OCI-LY3 (cell line): ENCODE measurements at regions not wholly inside any gene's neighbourhood (a gene's known extent, or its start where the extent isn't known, plus 50 kb on each side); places are given as distances from the start of the nearest gene placed in this dataset.
"Not testable (repeated sequence)": the region's sequence is repeated elsewhere in the genome, so short reads cannot be mapped to it uniquely, and the experiment has no call there.

ENCODE experiments used
- H2AFZ ChIP-seq: fragments of 200-600, 300-600 bp; shearing (Covaris generic); 2 replicates; pipeline ENCODE4 v1.6.0; 2014; ENCODE audit warnings: antibody characterized with exemption, low read depth, low read length
- H3K27ac ChIP-seq: fragments of 200-600, 300-600 bp; sonication (generic); 2 replicates; pipeline ENCODE4 v1.5.1; 2014; ENCODE audit warnings: mild to moderate bottlenecking, low read length, moderate library complexity, mixed read lengths
- H3K27me3 ChIP-seq: fragments of 200-600, 300-600 bp; sonication (generic); 2 replicates; pipeline ENCODE4 v1.6.1; 2014; ENCODE audit warnings: low read depth, low read length, mixed read lengths
- H3K36me3 ChIP-seq: fragments of 200-600, 300-600 bp; sonication (generic); replicated peaks from 2 replicates; pipeline ENCODE3; 2014; ENCODE audit warnings: low read depth, low read length, mixed read lengths
- H3K4me1 ChIP-seq: fragments of 300-600, 200-600 bp; sonication (generic); 2 replicates; pipeline ENCODE4 v1.6.1; 2014; ENCODE audit warnings: low read length, mixed read lengths
- H3K4me2 ChIP-seq: fragments of 200-600, 300-600 bp; sonication (generic); 2 replicates; pipeline ENCODE4 v1.6.1; 2014; ENCODE audit warnings: low read length, mixed read lengths
- H3K4me3 ChIP-seq: fragments of 300-600, 200-600 bp; sonication (generic); 2 replicates; pipeline ENCODE4 v1.5.1; 2014; ENCODE audit warnings: antibody characterized with exemption, mild to moderate bottlenecking, low read length, moderate library complexity
- H3K79me2 ChIP-seq: fragments of 300-600, 200-600 bp; shearing (Covaris generic); 2 replicates; pipeline ENCODE4 v1.6.1; 2014; ENCODE audit warnings: mild to moderate bottlenecking, low read length, mixed read lengths
- H3K9ac ChIP-seq: fragments of 300-600, 200-600 bp; shearing (Covaris generic); 2 replicates; pipeline ENCODE4 v1.6.0; 2014; ENCODE audit warnings: mild to moderate bottlenecking, low read length, moderate library complexity
- H3K9me3 ChIP-seq: fragments of 200-600, 300-600 bp; shearing (Covaris generic); 2 replicates; pipeline ENCODE4 v1.6.1; 2014; ENCODE audit warnings: low read length, mixed read lengths; ENCODE audit not compliant: insufficient read depth
- H4K20me1 ChIP-seq: fragments of 200-600, 300-600 bp; sonication (generic); 2 replicates; pipeline ENCODE4 v1.6.1; 2016; ENCODE audit warnings: low read length, mixed read lengths; ENCODE audit not compliant: insufficient read depth
- EZH2phosphoT487 ChIP-seq: fragments of 200-600 bp; shearing (Covaris generic); IDR thresholded peaks from 2 replicates; pipeline ENCODE4 v1.6.1; 2018; ENCODE audit warnings: antibody characterized with exemption, mixed run types, low read depth
- TF ChIP-seq, protein P1 (sequence below): fragments of 200-600, 300-600 bp; sonication (generic); IDR thresholded peaks from 2 replicates; pipeline ENCODE4 v1.5.1; 2014; ENCODE audit warnings: antibody characterized with exemption, low read length, low read depth

DNA sequence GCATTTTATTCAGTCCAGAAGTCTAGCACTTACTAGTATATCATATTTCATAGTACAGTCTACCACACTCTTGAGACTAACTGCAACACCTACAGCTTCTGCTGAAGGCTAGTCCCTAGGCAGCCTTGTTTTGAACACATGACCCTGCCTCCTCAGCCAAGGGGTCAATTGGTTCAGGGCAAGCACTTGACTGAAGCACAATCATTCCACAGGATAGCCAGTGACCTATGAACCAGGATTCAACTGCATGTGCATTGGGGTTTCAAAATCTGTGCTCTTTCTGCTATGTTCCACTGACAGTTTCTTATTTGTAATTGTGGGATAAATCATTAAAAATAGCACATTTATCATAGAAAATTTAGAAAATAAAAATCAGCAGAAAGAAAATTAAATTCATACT is 186.8 kb downstream of the TMEM161B start:
- no peaks in the 10 kb centered on the region for H3K4me1 ChIP-seq
- no peak for TF ChIP-seq EZH2phosphoT487
- TF ChIP-seq, protein P1, sequence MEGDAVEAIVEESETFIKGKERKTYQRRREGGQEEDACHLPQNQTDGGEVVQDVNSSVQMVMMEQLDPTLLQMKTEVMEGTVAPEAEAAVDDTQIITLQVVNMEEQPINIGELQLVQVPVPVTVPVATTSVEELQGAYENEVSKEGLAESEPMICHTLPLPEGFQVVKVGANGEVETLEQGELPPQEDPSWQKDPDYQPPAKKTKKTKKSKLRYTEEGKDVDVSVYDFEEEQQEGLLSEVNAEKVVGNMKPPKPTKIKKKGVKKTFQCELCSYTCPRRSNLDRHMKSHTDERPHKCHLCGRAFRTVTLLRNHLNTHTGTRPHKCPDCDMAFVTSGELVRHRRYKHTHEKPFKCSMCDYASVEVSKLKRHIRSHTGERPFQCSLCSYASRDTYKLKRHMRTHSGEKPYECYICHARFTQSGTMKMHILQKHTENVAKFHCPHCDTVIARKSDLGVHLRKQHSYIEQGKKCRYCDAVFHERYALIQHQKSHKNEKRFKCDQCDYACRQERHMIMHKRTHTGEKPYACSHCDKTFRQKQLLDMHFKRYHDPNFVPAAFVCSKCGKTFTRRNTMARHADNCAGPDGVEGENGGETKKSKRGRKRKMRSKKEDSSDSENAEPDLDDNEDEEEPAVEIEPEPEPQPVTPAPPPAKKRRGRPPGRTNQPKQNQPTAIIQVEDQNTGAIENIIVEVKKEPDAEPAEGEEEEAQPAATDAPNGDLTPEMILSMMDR = no peak
- no peak overlapping the region for H3K4me3 ChIP-seq
- H3K36me3 ChIP-seq = no peaks in the 10 kb centered on the region
- no peak overlapping the region for H3K9ac ChIP-seq
- H3K27ac ChIP-seq = no peak overlapping the region
- no peak overlapping the region for H2AFZ ChIP-seq
- no peak overlapping the region for H3K4me2 ChIP-seq
- H4K20me1 ChIP-seq = no peaks in the 10 kb centered on the region
- H3K9me3 ChIP-seq = no peaks in the 10 kb centered on the region
- no peaks in the 10 kb centered on the region for H3K79me2 ChIP-seq
- no peaks in the 10 kb centered on the region for H3K27me3 ChIP-seq

DNA sequence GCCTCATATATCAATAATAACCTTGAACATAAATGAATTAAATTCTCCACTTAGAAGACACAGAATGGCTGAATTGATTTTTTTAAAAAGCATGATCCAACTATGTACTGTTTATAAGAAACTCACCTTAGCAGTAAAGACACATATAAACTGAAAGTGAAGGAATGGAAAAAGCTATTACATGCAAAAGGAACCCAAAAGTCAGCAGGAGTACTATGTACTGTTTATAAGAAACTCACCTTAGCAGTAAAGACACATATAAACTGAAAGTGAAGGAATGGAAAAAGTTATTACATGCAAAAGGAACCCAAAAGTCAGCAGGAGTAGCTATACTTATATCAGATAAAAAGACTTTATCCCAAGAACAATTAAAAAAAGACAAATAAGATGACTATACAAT is 204.8 kb downstream of the TMEM161B start:
- Histone ChIP-seq H3K27me3 (no peaks in the 10 kb centered on the region), H2AFZ (no peak overlapping the region), H3K9ac (no peak overlapping the region), H3K79me2 (no peaks in the 10 kb centered on the region), H3K4me2 (no peak overlapping the region), H3K36me3 (no peaks in the 10 kb centered on the region), H3K27ac (no peak overlapping the region), H3K4me1 (no peaks in the 10 kb centered on the region), H4K20me1 (no peaks in the 10 kb centered on the region), H3K9me3 (no peaks in the 10 kb centered on the region), H3K4me3 (no peak overlapping the region)
- TF ChIP-seq EZH2phosphoT487 = no peak
- TF ChIP-seq, protein P1 = no peak

DNA sequence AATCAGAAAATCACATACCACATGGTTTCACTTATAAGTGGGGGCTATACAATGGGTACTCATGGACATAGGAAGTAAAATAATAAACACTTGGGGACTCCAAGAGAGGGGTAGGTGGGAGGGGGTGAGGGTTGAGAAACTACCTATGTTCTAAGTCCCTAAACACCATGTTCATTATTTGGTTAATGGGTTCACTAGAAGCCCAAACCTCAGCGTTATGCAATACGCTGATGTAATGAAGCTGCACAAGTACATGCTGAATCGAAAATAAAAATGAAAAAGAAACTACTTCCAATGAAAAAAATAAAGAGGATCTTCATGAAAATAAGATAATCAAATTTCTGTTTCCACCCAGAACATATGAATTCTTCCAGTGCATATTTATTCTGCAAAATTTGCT is 208.5 kb downstream of the TMEM161B start:
- H3K9me3 ChIP-seq = no peaks in the 10 kb centered on the region
- no peak for TF ChIP-seq EZH2phosphoT487
- TF ChIP-seq, protein P1 = no peak
- no peak overlapping the region for H2AFZ ChIP-seq
- H3K27me3 ChIP-seq = no peaks in the 10 kb centered on the region
- no peak overlapping the region for H3K27ac ChIP-seq
- no peaks in the 10 kb centered on the region for H3K4me1 ChIP-seq
- no peaks in the 10 kb centered on the region for H4K20me1 ChIP-seq
- no peaks in the 10 kb centered on the region for H3K79me2 ChIP-seq
- no peak overlapping the region for H3K9ac ChIP-seq
- H3K36me3 ChIP-seq = no peaks in the 10 kb centered on the region
- no peak overlapping the region for H3K4me2 ChIP-seq
- no peak overlapping the region for H3K4me3 ChIP-seq

DNA sequence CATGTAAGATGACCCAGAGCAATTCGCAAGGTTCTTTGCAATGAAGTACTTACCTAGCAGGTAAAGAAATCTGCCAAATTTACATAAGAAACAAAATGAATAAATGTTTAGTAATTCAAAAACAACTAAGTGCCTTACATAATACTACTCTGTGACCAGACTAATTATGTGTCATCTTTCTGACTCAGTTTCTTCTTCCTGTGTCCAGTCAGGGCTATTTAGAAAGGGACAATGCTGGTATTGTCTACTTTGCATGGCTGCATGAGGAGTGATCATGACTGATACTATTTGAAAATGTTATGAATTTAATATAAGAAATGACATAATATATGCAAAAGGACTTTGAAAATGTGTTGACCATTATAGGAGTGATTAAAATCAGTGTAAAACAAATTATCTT is 210.0 kb downstream of the TMEM161B start:
- H3K27me3 ChIP-seq = no peaks in the 10 kb centered on the region
- H4K20me1 ChIP-seq = no peaks in the 10 kb centered on the region
- no peaks in the 10 kb centered on the region for H3K79me2 ChIP-seq
- H3K4me3 ChIP-seq = no peak overlapping the region
- no peaks in the 10 kb centered on the region for H3K4me1 ChIP-seq
- no peaks in the 10 kb centered on the region for H3K36me3 ChIP-seq
- no peak overlapping the region for H3K4me2 ChIP-seq
- TF ChIP-seq, protein P1 = no peak
- TF ChIP-seq EZH2phosphoT487 = no peak
- H2AFZ ChIP-seq = no peak overlapping the region
- H3K27ac ChIP-seq = no peak overlapping the region
- H3K9ac ChIP-seq = no peak overlapping the region
- H3K9me3 ChIP-seq = no peaks in the 10 kb centered on the region

DNA sequence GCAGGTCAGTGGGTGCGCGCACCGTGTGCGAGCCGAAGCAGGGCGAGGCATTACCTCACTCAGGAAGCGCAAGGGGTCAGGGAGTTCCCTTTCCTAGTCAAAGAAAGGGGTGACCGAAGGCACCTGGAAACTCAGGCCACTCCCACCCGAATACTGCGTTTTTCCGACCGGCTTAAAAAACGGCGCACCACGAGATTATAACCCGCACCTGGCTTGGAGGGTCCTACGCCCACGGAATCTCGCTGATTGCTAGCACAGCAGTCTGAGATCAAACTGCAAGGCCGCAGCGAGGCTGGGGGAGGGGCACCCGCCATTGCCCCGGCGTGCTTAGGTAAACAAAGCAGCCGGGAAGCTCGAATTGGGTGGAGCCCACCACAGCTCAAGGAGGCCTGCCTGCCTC is 216.2 kb downstream of the TMEM161B start:
- H2AFZ ChIP-seq, H3K27me3 ChIP-seq, H3K36me3 ChIP-seq, H3K4me2 ChIP-seq, H3K79me2 ChIP-seq, H3K27ac ChIP-seq, H3K4me1 ChIP-seq, H3K9ac ChIP-seq, H3K9me3 ChIP-seq, H3K4me3 ChIP-seq, H4K20me1 ChIP-seq: not testable (repeated sequence)
